ENCODE measurements at regions not wholly inside any gene's neighbourhood (a gene's known extent, or its start where the extent isn't known, plus 50 kb on each side); places are given as distances from the start of the nearest gene placed in this dataset.

- no peak for TF ChIP-seq CTCF (IDR thresholded peaks at IDR 0.05; ENCODE audit: borderline replicate concordance, control extremely low read depth, extremely low read depth, insufficient read depth, missing control alignments)
Measured at GRCh38 chr3:94272016-94272415, 209.2 kb downstream of the NSUN3 start.

GRCh38 chr3:94280958-94281357 is 218.1 kb downstream of the NSUN3 start:
- TF ChIP-seq CTCF (IDR thresholded peaks at IDR 0.05; ENCODE audit: borderline replicate concordance, control extremely low read depth, extremely low read depth, insufficient read depth, missing control alignments), result no peak
- in situ Hi-C loops (cut with MboI; ENCODE audit: low sequenced_read_pairs, unreplicated experiment), result no loop called here
- no peak for DNase-seq (ENCODE audit: low spot score)

More at GRCh38 chr3:94272016-94272415, 209.2 kb downstream of the NSUN3 start:
- in situ Hi-C loops (cut with MboI; ENCODE audit: low sequenced_read_pairs, unreplicated experiment), result no loop called here
- DNase-seq (ENCODE audit: low spot score), result no peak

- no peak for TF ChIP-seq CTCF (IDR thresholded peaks at IDR 0.05; ENCODE audit: borderline replicate concordance, control extremely low read depth, extremely low read depth, insufficient read depth, missing control alignments)
- in situ Hi-C loops (cut with MboI; ENCODE audit: low sequenced_read_pairs, unreplicated experiment), result no loop called here
- no peak for DNase-seq (ENCODE audit: low spot score)
Measured at GRCh38 chr3:94285872-94286271, 223.0 kb downstream of the NSUN3 start.

- in situ Hi-C loops (cut with MboI; ENCODE audit: low sequenced_read_pairs, unreplicated experiment), result no loop called here
- TF ChIP-seq CTCF (IDR thresholded peaks at IDR 0.05; ENCODE audit: borderline replicate concordance, control extremely low read depth, extremely low read depth, insufficient read depth, missing control alignments), result no peak
- no peak for DNase-seq (ENCODE audit: low spot score)
Measured at GRCh38 chr3:94291686-94292085, 228.8 kb downstream of the NSUN3 start.

- in situ Hi-C loops (cut with MboI; ENCODE audit: low sequenced_read_pairs, unreplicated experiment), result no loop called here
- no peak for DNase-seq (ENCODE audit: low spot score)
- TF ChIP-seq CTCF (IDR thresholded peaks at IDR 0.05; ENCODE audit: borderline replicate concordance, control extremely low read depth, extremely low read depth, insufficient read depth, missing control alignments), result no peak
Measured at GRCh38 chr3:94292151-94292550, 229.3 kb downstream of the NSUN3 start.

- no peak for DNase-seq (ENCODE audit: low spot score)
- TF ChIP-seq CTCF (IDR thresholded peaks at IDR 0.05; ENCODE audit: borderline replicate concordance, control extremely low read depth, extremely low read depth, insufficient read depth, missing control alignments), result no peak
- in situ Hi-C loops (cut with MboI; ENCODE audit: low sequenced_read_pairs, unreplicated experiment), result no loop called here
Measured at GRCh38 chr3:94293793-94294195, 230.9 kb downstream of the NSUN3 start.

- in situ Hi-C loops (cut with MboI; ENCODE audit: low sequenced_read_pairs, unreplicated experiment), result no loop called here
- no peak for DNase-seq (ENCODE audit: low spot score)
- TF ChIP-seq CTCF (IDR thresholded peaks at IDR 0.05; ENCODE audit: borderline replicate concordance, control extremely low read depth, extremely low read depth, insufficient read depth, missing control alignments), result no peak
Measured at GRCh38 chr3:94294806-94295205, 231.9 kb downstream of the NSUN3 start.
